Sigmoid colon (tissue), 3 donors: ENCODE measurements at regions not wholly inside any gene's neighbourhood (a gene's known extent, or its start where the extent isn't known, plus 50 kb on each side); places are given as distances from the start of the nearest gene placed in this dataset.

Source experiments
- POLR2A ChIP-seq, 2 donors: fragments of 450-650 bp; IDR thresholded peaks; one replicate each; pipeline ENCODE4 v1.6.1; 2016; ENCODE audit warnings: antibody characterized with exemption in 2 of 2, mild to moderate bottlenecking in 2 of 2, moderate library complexity in 2 of 2
- TF ChIP-seq, protein P1 (sequence below), 4 experiments: fragments of 450-650 bp in 3 of 4; fragments of 200-600 bp in 1 of 4; IDR thresholded peaks; one replicate each; pipeline ENCODE4 v1.5.1; 2016 to 2019; ENCODE audit warnings: antibody characterized with exemption in 4 of 4, mild to moderate bottlenecking in 3 of 4, moderate library complexity in 2 of 4

DNA sequence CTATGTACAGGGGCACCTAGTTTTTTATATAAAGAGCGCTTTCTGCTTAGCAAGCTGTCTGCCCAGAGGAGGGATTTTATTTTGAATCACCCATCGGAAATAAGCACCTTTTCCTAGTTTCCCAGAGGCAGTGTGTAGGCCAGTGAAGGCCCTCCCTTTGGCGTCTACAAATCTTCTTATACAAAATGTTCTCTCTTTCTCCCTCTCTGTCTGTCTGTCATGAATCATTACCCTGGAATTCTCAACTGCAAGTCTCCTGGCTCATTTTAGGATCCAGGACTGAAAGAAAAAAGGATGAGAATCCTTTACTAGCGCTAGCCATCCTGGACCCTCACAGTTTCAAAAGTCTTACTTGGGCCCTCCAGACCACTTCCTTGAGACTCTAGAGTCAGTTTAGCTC, 728.1 kb downstream of the OTOL1 start:
- TF ChIP-seq, protein P1, sequence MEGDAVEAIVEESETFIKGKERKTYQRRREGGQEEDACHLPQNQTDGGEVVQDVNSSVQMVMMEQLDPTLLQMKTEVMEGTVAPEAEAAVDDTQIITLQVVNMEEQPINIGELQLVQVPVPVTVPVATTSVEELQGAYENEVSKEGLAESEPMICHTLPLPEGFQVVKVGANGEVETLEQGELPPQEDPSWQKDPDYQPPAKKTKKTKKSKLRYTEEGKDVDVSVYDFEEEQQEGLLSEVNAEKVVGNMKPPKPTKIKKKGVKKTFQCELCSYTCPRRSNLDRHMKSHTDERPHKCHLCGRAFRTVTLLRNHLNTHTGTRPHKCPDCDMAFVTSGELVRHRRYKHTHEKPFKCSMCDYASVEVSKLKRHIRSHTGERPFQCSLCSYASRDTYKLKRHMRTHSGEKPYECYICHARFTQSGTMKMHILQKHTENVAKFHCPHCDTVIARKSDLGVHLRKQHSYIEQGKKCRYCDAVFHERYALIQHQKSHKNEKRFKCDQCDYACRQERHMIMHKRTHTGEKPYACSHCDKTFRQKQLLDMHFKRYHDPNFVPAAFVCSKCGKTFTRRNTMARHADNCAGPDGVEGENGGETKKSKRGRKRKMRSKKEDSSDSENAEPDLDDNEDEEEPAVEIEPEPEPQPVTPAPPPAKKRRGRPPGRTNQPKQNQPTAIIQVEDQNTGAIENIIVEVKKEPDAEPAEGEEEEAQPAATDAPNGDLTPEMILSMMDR (IDR thresholded peaks at IDR 0.05): no peak
- no peak for TF ChIP-seq POLR2A (IDR thresholded peaks at IDR 0.05)
